IPS-15b (cell line): ENCODE measurements at regions not wholly inside any gene's neighbourhood (a gene's known extent, or its start where the extent isn't known, plus 50 kb on each side); places are given as distances from the start of the nearest gene placed in this dataset.

Source experiments
- H3K27me3 ChIP-seq: one replicate; pipeline ENCODE4 v1.6.1; 2013; ENCODE audit warnings: low read length; ENCODE audit not compliant: control insufficient read depth, insufficient read depth
- H3K36me3 ChIP-seq: one replicate; pipeline ENCODE4 v1.6.1; 2013; ENCODE audit warnings: low read length; ENCODE audit not compliant: control insufficient read depth, insufficient read depth
- H3K4me1 ChIP-seq: one replicate; pipeline ENCODE4 v1.6.1; 2013; ENCODE audit warnings: mild to moderate bottlenecking, low read length; ENCODE audit not compliant: control insufficient read depth, insufficient read depth
- H3K4me3 ChIP-seq: one replicate; pipeline ENCODE4 v1.5.1; 2013; ENCODE audit warnings: low read depth, low read length
- H3K9ac ChIP-seq: one replicate; pipeline ENCODE4 v1.6.1; 2013; ENCODE audit warnings: low read depth, mild to moderate bottlenecking, low read length
- H3K9me3 ChIP-seq: one replicate; pipeline ENCODE4 v1.6.1; 2013; ENCODE audit warnings: mild to moderate bottlenecking, low read length; ENCODE audit not compliant: control insufficient read depth, insufficient read depth

GRCh38 chr3:40780925-40781406, 256.2 kb downstream of the ZNF621 start:
- Histone ChIP-seq H3K9ac (no peak overlapping the region), H3K4me3 (no peak overlapping the region)

GRCh38 chr3:40782111-40782721, 257.5 kb downstream of the ZNF621 start:
- H3K9ac ChIP-seq = no peak overlapping the region
- H3K4me3 ChIP-seq = no peak overlapping the region
- peaks cover 4% of the 10 kb centered on the region for H3K4me1 ChIP-seq
- no peaks in the 10 kb centered on the region for H3K9me3 ChIP-seq
- no peaks in the 10 kb centered on the region for H3K27me3 ChIP-seq
- no peaks in the 10 kb centered on the region for H3K36me3 ChIP-seq

More at GRCh38 chr3:40780925-40781406, 256.2 kb downstream of the ZNF621 start:
- Histone ChIP-seq H3K9me3 (no peaks in the 10 kb centered on the region), H3K4me1 (peaks cover 4% of the 10 kb centered on the region), H3K36me3 (no peaks in the 10 kb centered on the region), H3K27me3 (no peaks in the 10 kb centered on the region)

GRCh38 chr3:40790746-40791145, 266.0 kb downstream of the ZNF621 start:
- no peaks in the 10 kb centered on the region for H3K27me3 ChIP-seq
- no peaks in the 10 kb centered on the region for H3K4me1 ChIP-seq
- H3K9me3 ChIP-seq = no peaks in the 10 kb centered on the region
- no peak overlapping the region for H3K9ac ChIP-seq
- H3K36me3 ChIP-seq = no peaks in the 10 kb centered on the region
- H3K4me3 ChIP-seq = no peak overlapping the region

DNA sequence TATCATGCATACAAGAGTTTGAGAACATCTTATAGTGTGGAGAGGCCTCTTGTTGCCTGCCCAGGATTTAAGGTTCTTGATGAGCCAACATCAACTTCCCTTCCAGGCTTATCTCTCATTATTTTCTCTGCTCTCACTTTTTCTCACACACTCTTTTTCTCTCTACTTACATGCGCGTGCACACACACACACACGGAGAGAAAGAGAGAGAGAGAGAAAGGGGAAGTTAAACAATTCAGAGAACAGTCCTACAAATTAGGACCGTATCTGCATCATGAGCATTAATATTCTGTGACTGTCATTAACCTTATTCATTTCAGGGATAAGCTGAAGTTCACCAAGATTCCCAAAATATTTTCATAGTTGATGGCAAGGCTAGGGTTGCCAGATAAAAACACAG, 269.0 kb downstream of the ZNF621 start:
- no peak overlapping the region for H3K4me3 ChIP-seq
- no peaks in the 10 kb centered on the region for H3K9me3 ChIP-seq

DNA sequence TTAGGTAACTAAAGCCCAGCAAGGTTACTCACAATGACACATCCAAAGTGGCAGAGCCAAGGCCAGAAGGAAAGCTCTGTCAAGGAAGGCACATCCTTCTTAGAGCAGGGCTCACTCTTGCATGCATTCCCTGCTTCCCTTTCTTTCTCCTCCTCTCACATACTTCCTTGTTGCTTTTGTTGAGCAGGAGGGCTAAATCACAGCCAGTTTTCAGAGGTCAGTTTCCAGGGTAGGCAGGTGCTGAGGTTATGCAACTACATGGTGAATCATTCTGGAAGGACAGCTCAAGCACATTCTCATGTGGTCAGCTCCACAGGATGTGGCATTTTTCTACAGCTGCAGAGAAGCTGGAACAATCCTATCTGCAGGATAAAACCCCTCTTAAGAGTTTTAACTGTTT, 275.6 kb downstream of the ZNF621 start:
- H3K4me1 ChIP-seq = peaks cover 3% of the 10 kb centered on the region

More for the DNA sequence above, 269.0 kb downstream of the ZNF621 start:
- H3K4me1 ChIP-seq = no peaks in the 10 kb centered on the region
- no peak overlapping the region for H3K9ac ChIP-seq
- no peaks in the 10 kb centered on the region for H3K27me3 ChIP-seq
- H3K36me3 ChIP-seq = no peaks in the 10 kb centered on the region

DNA sequence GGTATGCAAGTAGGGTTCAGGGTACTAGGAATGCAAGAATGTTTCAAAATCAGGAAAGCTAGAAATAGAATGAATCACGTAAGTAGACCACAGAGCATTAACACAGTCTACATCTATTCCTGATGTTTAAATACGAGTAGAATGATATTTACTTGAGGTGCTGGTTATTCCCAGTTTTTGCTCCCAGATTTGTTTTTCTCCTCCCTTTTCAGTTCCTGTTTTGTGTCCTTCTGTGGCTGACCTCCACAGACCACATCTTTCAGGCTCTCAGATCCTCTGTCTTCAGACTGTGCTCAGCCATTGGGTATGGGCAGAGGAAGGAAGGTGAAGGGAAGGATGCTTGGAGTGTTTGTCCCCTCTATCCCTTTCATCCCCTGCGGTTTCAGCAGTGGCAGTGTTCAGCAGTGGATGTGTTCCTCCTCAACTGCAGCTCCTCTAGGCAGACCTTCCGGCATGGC, 276.6 kb downstream of the ZNF621 start:
- Histone ChIP-seq H3K4me3 (no peak overlapping the region), H3K36me3 (no peaks in the 10 kb centered on the region), H3K27me3 (no peaks in the 10 kb centered on the region), H3K4me1 (peaks cover 3% of the 10 kb centered on the region), H3K9me3 (no peaks in the 10 kb centered on the region), H3K9ac (no peak overlapping the region)

More for the DNA sequence above, 275.6 kb downstream of the ZNF621 start:
- no peak overlapping the region for H3K9ac ChIP-seq
- no peak overlapping the region for H3K4me3 ChIP-seq
- H3K36me3 ChIP-seq = no peaks in the 10 kb centered on the region
- H3K9me3 ChIP-seq = no peaks in the 10 kb centered on the region
- H3K27me3 ChIP-seq = no peaks in the 10 kb centered on the region

- H3K27me3 ChIP-seq = no peaks in the 10 kb centered on the region
- H3K4me1 ChIP-seq = peaks cover 3% of the 10 kb centered on the region
- H3K9ac ChIP-seq = no peak overlapping the region
- H3K36me3 ChIP-seq = no peaks in the 10 kb centered on the region
- H3K9me3 ChIP-seq = no peaks in the 10 kb centered on the region
- no peak overlapping the region for H3K4me3 ChIP-seq
Observed at GRCh38 chr3:40803311-40803710, 278.6 kb downstream of the ZNF621 start.

DNA sequence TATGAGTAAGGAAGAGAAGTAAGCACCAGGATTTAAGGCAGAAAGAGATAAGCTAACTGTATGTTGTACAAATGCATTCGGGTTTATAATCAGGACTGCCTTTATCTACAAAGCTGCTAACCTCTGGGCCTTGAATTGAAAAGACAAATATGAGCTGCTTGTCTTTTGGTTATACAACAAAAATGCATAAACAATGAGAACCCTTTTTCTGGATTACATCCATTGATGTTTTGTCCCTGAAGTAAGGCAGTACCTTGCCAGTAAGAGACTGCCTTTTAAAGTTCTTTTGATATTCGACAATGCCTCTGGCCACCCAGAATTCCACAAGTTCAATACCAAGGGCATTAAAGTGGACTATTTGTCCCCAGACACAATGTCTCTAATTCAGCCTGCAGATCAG, 280.7 kb downstream of the ZNF621 start:
- Histone ChIP-seq H3K27me3 (no peaks in the 10 kb centered on the region), H3K9ac (no peak overlapping the region), H3K36me3 (no peaks in the 10 kb centered on the region), H3K9me3 (no peaks in the 10 kb centered on the region), H3K4me1 (peaks cover 1% of the 10 kb centered on the region), H3K4me3 (no peak overlapping the region)

DNA sequence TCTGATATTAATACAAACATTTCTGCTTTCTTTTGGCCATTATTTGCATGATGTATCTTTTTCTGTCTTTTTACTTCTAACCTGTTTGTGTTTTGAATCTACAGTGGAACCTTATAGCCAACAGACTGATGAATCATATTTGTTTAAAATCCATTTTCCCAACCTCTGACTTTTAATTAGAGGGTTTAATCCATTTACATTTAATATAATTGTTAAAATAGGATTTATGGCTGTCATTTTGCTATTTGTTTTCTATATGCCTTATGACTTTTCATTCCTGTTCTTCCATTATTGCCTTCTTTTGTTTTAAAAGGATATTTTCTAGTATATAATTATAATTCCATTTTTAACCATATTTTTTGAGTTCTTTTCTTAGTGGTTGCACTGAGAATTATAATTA, 286.1 kb downstream of the ZNF621 start:
- Histone ChIP-seq H3K36me3 (no peaks in the 10 kb centered on the region), H3K9me3 (no peaks in the 10 kb centered on the region), H3K4me1 (no peaks in the 10 kb centered on the region), H3K9ac (no peak overlapping the region), H3K4me3 (no peak overlapping the region), H3K27me3 (no peaks in the 10 kb centered on the region)

DNA sequence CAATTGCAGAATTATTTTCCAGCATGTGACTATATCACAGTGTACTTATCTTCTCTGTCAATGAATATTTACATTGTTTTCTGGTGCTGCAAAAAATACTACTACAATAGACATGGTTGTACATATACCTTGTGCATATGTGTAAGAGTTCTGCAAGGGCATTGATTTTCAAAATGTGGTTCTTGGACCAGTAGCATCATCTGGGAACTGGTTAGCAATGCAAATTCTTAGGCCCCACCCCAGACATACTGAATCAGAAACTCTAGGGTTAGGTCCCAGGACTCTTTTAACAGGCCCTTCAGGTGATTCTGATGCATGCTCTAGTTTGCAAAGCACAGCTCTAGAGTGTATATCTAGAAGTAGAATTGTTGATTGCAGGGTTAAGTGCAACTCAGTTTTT, 292.3 kb downstream of the ZNF621 start:
- Histone ChIP-seq H3K4me3 (no peak overlapping the region), H3K4me1 (no peaks in the 10 kb centered on the region), H3K27me3 (no peaks in the 10 kb centered on the region), H3K9ac (no peak overlapping the region), H3K36me3 (no peaks in the 10 kb centered on the region), H3K9me3 (no peaks in the 10 kb centered on the region)

- no peak overlapping the region for H3K9ac ChIP-seq
- H3K4me1 ChIP-seq = no peaks in the 10 kb centered on the region
- H3K36me3 ChIP-seq = no peaks in the 10 kb centered on the region
- H3K27me3 ChIP-seq = no peaks in the 10 kb centered on the region
- no peak overlapping the region for H3K4me3 ChIP-seq
- H3K9me3 ChIP-seq = no peaks in the 10 kb centered on the region
Observed at GRCh38 chr3:40821315-40821714, 296.6 kb downstream of the ZNF621 start.

DNA sequence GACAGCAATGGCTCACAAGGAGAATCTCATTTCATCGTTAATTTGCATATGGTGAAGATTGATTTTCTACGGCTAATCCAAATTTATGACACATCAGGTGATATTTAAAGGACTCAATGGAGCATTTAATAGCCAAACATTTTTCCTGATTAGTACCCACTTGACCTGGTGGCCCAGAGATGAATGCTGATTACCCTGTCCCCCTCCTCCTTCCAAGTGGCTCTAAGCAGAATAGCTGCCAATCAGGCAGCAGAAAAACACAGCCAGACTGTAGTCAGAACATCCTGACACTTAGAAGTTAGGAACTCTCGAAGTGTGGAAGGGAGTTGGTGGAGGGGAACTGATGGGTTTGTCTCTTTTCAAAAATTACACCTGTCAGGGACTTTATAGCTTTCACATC, 302.5 kb downstream of the ZNF621 start:
- no peaks in the 10 kb centered on the region for H3K9me3 ChIP-seq
- H3K4me1 ChIP-seq = no peaks in the 10 kb centered on the region
- H3K4me3 ChIP-seq = no peak overlapping the region
- H3K27me3 ChIP-seq = no peaks in the 10 kb centered on the region
- H3K9ac ChIP-seq = no peak overlapping the region
- no peaks in the 10 kb centered on the region for H3K36me3 ChIP-seq
